ENCODE measurements at regions not wholly inside any gene's neighbourhood (a gene's known extent, or its start where the extent isn't known, plus 50 kb on each side); places are given as distances from the start of the nearest gene placed in this dataset.

- DNase-seq (ENCODE audit: low read depth), result no peak
- Histone ChIP-seq H3K4me3 (ENCODE audit: low read depth, low read length) (no peak overlapping the region), H3K27me3 (ENCODE audit: control insufficient read depth, insufficient read depth, low read length) (no peaks in the 10 kb centered on the region), H3K36me3 (ENCODE audit: control insufficient read depth, insufficient read depth, low read length) (no peaks in the 10 kb centered on the region)
- no peak for TF ChIP-seq CTCF (IDR thresholded peaks at IDR 0.05; ENCODE audit: insufficient read depth, low read length, poor library complexity, severe bottlenecking)
Observed at GRCh38 chr2:181114021-181114420, 133.6 kb downstream of the UBE2E3 start.

GRCh38 chr2:181116261-181116660, 135.9 kb downstream of the UBE2E3 start:
- H3K36me3 ChIP-seq (ENCODE audit: control insufficient read depth, insufficient read depth, low read length), result no peaks in the 10 kb centered on the region
- no peak for TF ChIP-seq CTCF (IDR thresholded peaks at IDR 0.05; ENCODE audit: insufficient read depth, low read length, poor library complexity, severe bottlenecking)
- no peak overlapping the region for H3K4me3 ChIP-seq (ENCODE audit: low read depth, low read length)
- H3K27me3 ChIP-seq (ENCODE audit: control insufficient read depth, insufficient read depth, low read length), result no peaks in the 10 kb centered on the region
- DNase-seq (ENCODE audit: low read depth), result no peak

- Histone ChIP-seq H3K27me3 (ENCODE audit: control insufficient read depth, insufficient read depth, low read length) (no peaks in the 10 kb centered on the region), H3K36me3 (ENCODE audit: control insufficient read depth, insufficient read depth, low read length) (no peaks in the 10 kb centered on the region), H3K4me3 (ENCODE audit: low read depth, low read length) (no peak overlapping the region)
- no peak for TF ChIP-seq CTCF (IDR thresholded peaks at IDR 0.05; ENCODE audit: insufficient read depth, low read length, poor library complexity, severe bottlenecking)
- DNase-seq (ENCODE audit: low read depth), result no peak
Observed at GRCh38 chr2:181117206-181117925, 137.0 kb downstream of the UBE2E3 start.

GRCh38 chr2:181120625-181121024, 140.2 kb downstream of the UBE2E3 start:
- no peak for TF ChIP-seq CTCF (IDR thresholded peaks at IDR 0.05; ENCODE audit: insufficient read depth, low read length, poor library complexity, severe bottlenecking)
- no peak for DNase-seq (ENCODE audit: low read depth)
- no peaks in the 10 kb centered on the region for H3K36me3 ChIP-seq (ENCODE audit: control insufficient read depth, insufficient read depth, low read length)
- H3K4me3 ChIP-seq (ENCODE audit: low read depth, low read length), result no peak overlapping the region
- no peaks in the 10 kb centered on the region for H3K27me3 ChIP-seq (ENCODE audit: control insufficient read depth, insufficient read depth, low read length)

- no peaks in the 10 kb centered on the region for H3K36me3 ChIP-seq (ENCODE audit: control insufficient read depth, insufficient read depth, low read length)
- no peak for DNase-seq (ENCODE audit: low read depth)
- H3K27me3 ChIP-seq (ENCODE audit: control insufficient read depth, insufficient read depth, low read length), result no peaks in the 10 kb centered on the region
- H3K4me3 ChIP-seq (ENCODE audit: low read depth, low read length), result no peak overlapping the region
- TF ChIP-seq CTCF (IDR thresholded peaks at IDR 0.05; ENCODE audit: insufficient read depth, low read length, poor library complexity, severe bottlenecking), result no peak
Observed at GRCh38 chr2:181121996-181122395, 141.6 kb downstream of the UBE2E3 start.

- H3K27me3 ChIP-seq (ENCODE audit: control insufficient read depth, insufficient read depth, low read length), result no peaks in the 10 kb centered on the region
- H3K4me3 ChIP-seq (ENCODE audit: low read depth, low read length), result no peak overlapping the region
- no peaks in the 10 kb centered on the region for H3K36me3 ChIP-seq (ENCODE audit: control insufficient read depth, insufficient read depth, low read length)
- TF ChIP-seq CTCF (IDR thresholded peaks at IDR 0.05; ENCODE audit: insufficient read depth, low read length, poor library complexity, severe bottlenecking), result no peak
- DNase-seq (ENCODE audit: low read depth), result no peak
Observed at GRCh38 chr2:181122601-181123000, 142.2 kb downstream of the UBE2E3 start.
